ACC112 (cell line): ENCODE measurements at regions not wholly inside any gene's neighbourhood (a gene's known extent, or its start where the extent isn't known, plus 50 kb on each side); places are given as distances from the start of the nearest gene placed in this dataset.
"Not testable (repeated sequence)": the region's sequence is repeated elsewhere in the genome, so short reads cannot be mapped to it uniquely, and the experiment has no call there.

Experiments used
- H2AFZ ChIP-seq: fragments of 200-600 bp; sonication (generic); one replicate; pipeline ENCODE4 v1.6.0; 2017; ENCODE audit warnings: antibody characterized with exemption, low read length; ENCODE audit not compliant: unreplicated experiment
- H3K27ac ChIP-seq: fragments of 200-600 bp; sonication (generic); 2 replicates; pipeline ENCODE4 v1.5.1; 2014; ENCODE audit warnings: low read depth, mild to moderate bottlenecking, antibody characterized with exemption, low read length, moderate library complexity
- H3K27me3 ChIP-seq: fragments of 200-600 bp; sonication (generic); 2 replicates; pipeline ENCODE4 v1.6.1; 2014; ENCODE audit warnings: mild to moderate bottlenecking, antibody characterized with exemption, low read length, moderate library complexity, mixed read lengths; ENCODE audit not compliant: insufficient read depth
- H3K36me3 ChIP-seq: fragments of 200-600 bp; sonication (generic); 2 replicates; pipeline ENCODE4 v1.6.1; 2016; ENCODE audit warnings: mild to moderate bottlenecking, antibody characterized with exemption, low read length, moderate library complexity, mixed read lengths; ENCODE audit not compliant: insufficient read depth
- H3K4me1 ChIP-seq: fragments of 200-600 bp; sonication (generic); one replicate; pipeline ENCODE4 v1.6.1; 2016; ENCODE audit warnings: low read length, mixed read lengths; ENCODE audit not compliant: insufficient read depth, unreplicated experiment, control insufficient read depth
- H3K4me3 ChIP-seq: fragments of 200-600 bp; sonication (generic); 2 replicates; pipeline ENCODE4 v1.5.1; 2014; ENCODE audit warnings: mild to moderate bottlenecking, low read depth, low read length
- H3K79me2 ChIP-seq: fragments of 200-600 bp; sonication (generic); one replicate; pipeline ENCODE4 v1.6.0; 2016; ENCODE audit warnings: low read length; ENCODE audit not compliant: control insufficient read depth, unreplicated experiment, insufficient read depth

GRCh38 chr11:71127806-71128205 is 124.6 kb downstream of the SHANK2 start:
- Histone ChIP-seq H3K4me1 (no peaks in the 10 kb centered on the region), H3K36me3 (no peaks in the 10 kb centered on the region), H3K4me3 (no peak overlapping the region), H2AFZ (no peak overlapping the region), H3K79me2 (no peaks in the 10 kb centered on the region), H3K27me3 (no peaks in the 10 kb centered on the region), H3K27ac (no peak overlapping the region)

- not testable (repeated sequence) for H3K27ac ChIP-seq, H2AFZ ChIP-seq, H3K79me2 ChIP-seq, H3K27me3 ChIP-seq, H3K36me3 ChIP-seq, H3K4me3 ChIP-seq, H3K4me1 ChIP-seq
Measured at GRCh38 chr11:71126401-71126800, 126.0 kb downstream of the SHANK2 start.

GRCh38 chr11:71125150-71125549 is 127.2 kb downstream of the SHANK2 start:
- Histone ChIP-seq H3K79me2 (no peaks in the 10 kb centered on the region), H3K4me1 (no peaks in the 10 kb centered on the region), H3K4me3 (no peak overlapping the region), H3K27me3 (no peaks in the 10 kb centered on the region), H3K27ac (no peak overlapping the region), H3K36me3 (no peaks in the 10 kb centered on the region), H2AFZ (no peak overlapping the region)

- H3K27ac ChIP-seq: no peak overlapping the region
- H3K27me3 ChIP-seq: no peaks in the 10 kb centered on the region
- H3K36me3 ChIP-seq: no peaks in the 10 kb centered on the region
- H3K79me2 ChIP-seq: no peaks in the 10 kb centered on the region
- no peak overlapping the region for H3K4me3 ChIP-seq
- no peaks in the 10 kb centered on the region for H3K4me1 ChIP-seq
- no peak overlapping the region for H2AFZ ChIP-seq
Measured at GRCh38 chr11:71124127-71124526, 128.2 kb downstream of the SHANK2 start.

GRCh38 chr11:71120471-71120896 is 131.9 kb downstream of the SHANK2 start:
- no peaks in the 10 kb centered on the region for H3K27me3 ChIP-seq

GRCh38 chr11:71119656-71120269 is 132.6 kb downstream of the SHANK2 start:
- no peaks in the 10 kb centered on the region for H3K27me3 ChIP-seq
- H3K27ac ChIP-seq: no peak overlapping the region
- peaks cover 5% of the 10 kb centered on the region for H3K4me1 ChIP-seq
- no peak overlapping the region for H2AFZ ChIP-seq
- no peaks in the 10 kb centered on the region for H3K36me3 ChIP-seq
- H3K4me3 ChIP-seq: no peak overlapping the region
- H3K79me2 ChIP-seq: no peaks in the 10 kb centered on the region

More at GRCh38 chr11:71120471-71120896, 131.9 kb downstream of the SHANK2 start:
- H3K4me3 ChIP-seq: no peak overlapping the region
- H3K36me3 ChIP-seq: no peaks in the 10 kb centered on the region
- no peak overlapping the region for H2AFZ ChIP-seq
- H3K79me2 ChIP-seq: no peaks in the 10 kb centered on the region
- no peak overlapping the region for H3K27ac ChIP-seq
- peaks cover 5% of the 10 kb centered on the region for H3K4me1 ChIP-seq

GRCh38 chr11:71118671-71119250 is 133.6 kb downstream of the SHANK2 start:
- Histone ChIP-seq H2AFZ (no peak overlapping the region), H3K79me2 (no peaks in the 10 kb centered on the region), H3K36me3 (no peaks in the 10 kb centered on the region), H3K27me3 (no peaks in the 10 kb centered on the region), H3K4me3 (no peak overlapping the region), H3K27ac (no peak overlapping the region), H3K4me1 (peaks cover 5% of the 10 kb centered on the region)

GRCh38 chr11:71117311-71117710 is 135.1 kb downstream of the SHANK2 start:
- no peaks in the 10 kb centered on the region for H3K36me3 ChIP-seq
- H3K27ac ChIP-seq: no peak overlapping the region
- H3K4me3 ChIP-seq: no peak overlapping the region
- no peaks in the 10 kb centered on the region for H3K79me2 ChIP-seq
- H3K4me1 ChIP-seq: peaks cover 5% of the 10 kb centered on the region
- no peak overlapping the region for H2AFZ ChIP-seq
- H3K27me3 ChIP-seq: no peaks in the 10 kb centered on the region

- no peaks in the 10 kb centered on the region for H3K27me3 ChIP-seq
- no peaks in the 10 kb centered on the region for H3K79me2 ChIP-seq
- H3K4me1 ChIP-seq: peaks cover 5% of the 10 kb centered on the region
- H3K27ac ChIP-seq: no peak overlapping the region
- H3K4me3 ChIP-seq: no peak overlapping the region
- no peak overlapping the region for H2AFZ ChIP-seq
- H3K36me3 ChIP-seq: no peaks in the 10 kb centered on the region
Measured at GRCh38 chr11:71116693-71117040, 135.7 kb downstream of the SHANK2 start.

GRCh38 chr11:71115770-71116692 is 136.3 kb downstream of the SHANK2 start:
- Histone ChIP-seq H3K79me2 (no peaks in the 10 kb centered on the region), H3K27ac (no peak overlapping the region), H3K4me3 (no peak overlapping the region), H2AFZ (no peak overlapping the region), H3K27me3 (no peaks in the 10 kb centered on the region), H3K4me1 (peaks cover 5% of the 10 kb centered on the region), H3K36me3 (no peaks in the 10 kb centered on the region)
